OCI-M2 (cell line): ENCODE measurements at regions not wholly inside any gene's neighbourhood (a gene's known extent, or its start where the extent isn't known, plus 50 kb on each side); places are given as distances from the start of the nearest gene placed in this dataset.
"Not testable (repeated sequence)": the region's sequence is repeated elsewhere in the genome, so short reads cannot be mapped to it uniquely, and the experiment has no call there.

Experiments used
- DNase-seq: peaks from one replicate; lab custom pipeline; 2025; ENCODE audit not compliant: unreplicated experiment; lab: John Stamatoyannopoulos, UW

GRCh38 chr7:51591223-51591622 lies 274.6 kb upstream of the COBL start:
- no peak for DNase-seq

GRCh38 chr7:51590746-51591145 lies 274.1 kb upstream of the COBL start:
- DNase-seq = no peak

GRCh38 chr7:51589111-51589510 lies 272.5 kb upstream of the COBL start:
- no peak for DNase-seq

GRCh38 chr7:51587604-51588003 lies 271.0 kb upstream of the COBL start:
- DNase-seq = no peak

GRCh38 chr7:51577390-51577789 lies 260.8 kb upstream of the COBL start:
- DNase-seq = no peak

- DNase-seq = no peak
Observed at GRCh38 chr7:51569581-51569980, 253.0 kb upstream of the COBL start.

GRCh38 chr7:51569176-51569575 lies 252.6 kb upstream of the COBL start:
- DNase-seq = no peak

GRCh38 chr7:51551070-51551469 lies 234.5 kb upstream of the COBL start:
- DNase-seq = no peak

GRCh38 chr7:51545131-51545530 lies 228.5 kb upstream of the COBL start:
- no peak for DNase-seq

GRCh38 chr7:51543801-51544553 lies 227.4 kb upstream of the COBL start:
- DNase-seq = no peak

GRCh38 chr7:51540906-51541305 lies 224.3 kb upstream of the COBL start:
- DNase-seq = not testable (repeated sequence)

- no peak for DNase-seq
Observed at GRCh38 chr7:51539840-51540239, 223.2 kb upstream of the COBL start.

- DNase-seq = no peak
Observed at GRCh38 chr7:51528172-51528571, 211.6 kb upstream of the COBL start.

- DNase-seq = no peak
Observed at GRCh38 chr7:51521694-51522312, 205.2 kb upstream of the COBL start.

GRCh38 chr7:51521054-51521453 lies 204.4 kb upstream of the COBL start:
- DNase-seq = no peak

GRCh38 chr7:51518646-51519045 lies 202.0 kb upstream of the COBL start:
- DNase-seq = no peak

- DNase-seq = no peak
Observed at GRCh38 chr7:51517187-51517586, 200.6 kb upstream of the COBL start.

GRCh38 chr7:51501620-51502019 lies 185.0 kb upstream of the COBL start:
- no peak for DNase-seq

- no peak for DNase-seq
Observed at GRCh38 chr7:51482976-51483375, 166.4 kb upstream of the COBL start.

- DNase-seq = no peak
Observed at GRCh38 chr7:51481421-51481820, 164.8 kb upstream of the COBL start.

GRCh38 chr7:51477819-51478218 lies 161.2 kb upstream of the COBL start:
- no peak for DNase-seq

- no peak for DNase-seq
Observed at GRCh38 chr7:51477323-51477722, 160.7 kb upstream of the COBL start.

GRCh38 chr7:51476026-51476425 lies 159.4 kb upstream of the COBL start:
- no peak for DNase-seq
